ENCODE measurements at regions not wholly inside any gene's neighbourhood (a gene's known extent, or its start where the extent isn't known, plus 50 kb on each side); places are given as distances from the start of the nearest gene placed in this dataset.

DNA sequence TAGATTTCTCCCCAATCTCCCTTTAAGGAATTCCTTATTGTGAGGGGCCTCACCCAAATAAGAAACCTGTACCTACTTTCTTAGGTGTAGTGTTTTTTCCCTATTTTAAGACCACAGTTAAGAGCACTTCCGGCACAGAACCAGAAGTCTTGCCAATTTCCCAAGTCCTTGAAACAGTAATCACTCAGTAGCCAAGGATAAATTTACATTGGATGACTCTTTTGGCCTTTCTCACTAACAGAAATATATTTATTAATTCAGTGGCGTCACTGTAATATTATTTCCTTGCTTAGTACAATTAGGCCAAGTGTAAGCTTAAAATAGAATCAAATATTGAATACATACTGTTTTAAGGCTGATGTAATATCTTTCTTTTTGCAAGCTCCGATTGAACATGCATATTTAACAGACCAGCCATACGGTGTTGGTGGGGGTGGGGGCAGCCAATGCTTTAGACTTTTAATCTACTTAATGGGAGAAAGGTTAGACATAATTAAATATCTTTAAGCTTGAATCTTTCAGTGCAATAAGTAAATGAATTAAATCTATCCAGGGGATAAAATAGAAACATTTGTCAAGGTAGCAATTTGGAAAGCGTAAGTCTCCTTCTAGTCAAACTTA is 50.8 kb upstream of the ITGA6 start:
- Histone ChIP-seq H4K91ac (ENCODE audit: low read depth, low read length, poor library complexity) (no peak overlapping the region), H3K14ac (ENCODE audit: low read length) (no peak overlapping the region), H3K4me1 (ENCODE audit: control insufficient read depth in 2 of 2, insufficient read depth in 1 of 2, low read depth in 1 of 2, low read length in 2 of 2) (peaks cover 13 to 16% of the 10 kb centered on the region in 2 donors), H3K4me2 (ENCODE audit: insufficient read depth, low read length, poor library complexity, severe bottlenecking) (no peak overlapping the region), H3K9me3 (replicated peaks in 1 of 2; ENCODE audit: control insufficient read depth in 2 of 2, insufficient read depth in 1 of 2, low read depth in 1 of 2, low read length in 2 of 2) (peaks cover 6 to 8% of the 10 kb centered on the region in 2 donors), H2BK12ac (ENCODE audit: low read length) (no peak overlapping the region), H2BK15ac (ENCODE audit: low read length) (no peak overlapping the region), H4K8ac (ENCODE audit: low read depth, low read length) (no peak overlapping the region), H3K23ac (ENCODE audit: low read depth, low read length, poor library complexity) (no peak overlapping the region), H2AK5ac (ENCODE audit: low read depth, low read length) (no peak overlapping the region), H3K4ac (ENCODE audit: low read length) (no peak overlapping the region), H3K36me3 (replicated peaks in 1 of 2; ENCODE audit: control insufficient read depth in 2 of 2, insufficient read depth in 2 of 2, low read length in 2 of 2) (no peaks in the 10 kb centered on the region), H2BK120ac (ENCODE audit: low read depth, low read length) (no peak overlapping the region), H3K27ac (replicated peaks; ENCODE audit: low read length) (no peak overlapping the region), H3K27me3 (ENCODE audit: control insufficient read depth in 3 of 3, insufficient read depth in 3 of 3, low read depth in 1 of 3, low read length in 3 of 3) (peaks cover 0 to 46% (median 0%) of the 10 kb centered on the region in 3 experiments), H3K18ac (ENCODE audit: low read length) (no peak overlapping the region), H3K79me1 (ENCODE audit: low read depth, low read length) (no peaks in the 10 kb centered on the region), H3K9ac (ENCODE audit: low read depth, low read length, poor library complexity) (no peak overlapping the region), H2AFZ (ENCODE audit: low read length) (no peak overlapping the region), H2BK5ac (ENCODE audit: low read length) (no peak overlapping the region), H3K4me3 (ENCODE audit: low read length in 2 of 2) (no peak overlapping the region)
- no CpG with 5 or more reads among the region's 5 CpGs for WGBS, 2 donors (ENCODE audit: extremely low coverage in 2 of 2, insufficient read length in 2 of 2, insufficient replicate concordance in 1 of 2)
- no peak for DNase-seq (ENCODE audit: low spot score)

DNA sequence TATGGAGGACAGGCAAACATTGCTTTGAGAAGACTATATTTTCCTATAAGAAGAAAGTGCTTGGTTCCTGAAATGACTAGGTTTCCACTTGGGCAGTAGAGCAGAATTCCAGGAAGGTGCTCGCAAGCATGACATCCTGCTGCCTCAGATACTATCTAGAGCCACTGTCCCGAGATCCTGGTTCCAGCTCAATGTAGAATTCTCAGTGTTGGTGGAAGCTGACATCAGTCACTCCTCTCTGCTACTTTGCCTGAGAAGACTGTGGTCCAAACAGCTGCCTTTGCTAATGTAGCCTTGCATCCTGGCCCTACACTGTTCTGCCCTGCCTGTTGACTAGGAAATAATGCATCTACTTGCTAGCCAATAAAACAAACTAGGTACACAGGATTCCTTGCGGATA is 50.0 kb upstream of the ITGA6 start:
- peaks cover 6 to 8% of the 10 kb centered on the region in 2 donors for H3K9me3 ChIP-seq (replicated peaks in 1 of 2; ENCODE audit: control insufficient read depth in 2 of 2, insufficient read depth in 1 of 2, low read depth in 1 of 2, low read length in 2 of 2)
- H2AK5ac ChIP-seq (ENCODE audit: low read depth, low read length), result no peak overlapping the region
- H4K91ac ChIP-seq (ENCODE audit: low read depth, low read length, poor library complexity), result no peak overlapping the region
- no peak overlapping the region for H3K9ac ChIP-seq (ENCODE audit: low read depth, low read length, poor library complexity)
- H2BK5ac ChIP-seq (ENCODE audit: low read length), result no peak overlapping the region
- no peak overlapping the region for H3K27ac ChIP-seq (replicated peaks; ENCODE audit: low read length)
- peaks cover 0 to 46% (median 0%) of the 10 kb centered on the region in 3 experiments for H3K27me3 ChIP-seq (ENCODE audit: control insufficient read depth in 3 of 3, insufficient read depth in 3 of 3, low read depth in 1 of 3, low read length in 3 of 3)
- DNase-seq (ENCODE audit: low spot score), result no peak
- no peak overlapping the region for H4K8ac ChIP-seq (ENCODE audit: low read depth, low read length)
- H3K4ac ChIP-seq (ENCODE audit: low read length), result no peak overlapping the region
- H3K36me3 ChIP-seq (replicated peaks in 1 of 2; ENCODE audit: control insufficient read depth in 2 of 2, insufficient read depth in 2 of 2, low read length in 2 of 2), result no peaks in the 10 kb centered on the region
- H3K4me3 ChIP-seq (ENCODE audit: low read length in 2 of 2), result no peak overlapping the region
- WGBS, 2 donors (ENCODE audit: extremely low coverage in 2 of 2, insufficient read length in 2 of 2, insufficient replicate concordance in 1 of 2), result no CpG with 5 or more reads among the region's 3 CpGs
- peaks cover 13 to 17% of the 10 kb centered on the region in 2 donors for H3K4me1 ChIP-seq (ENCODE audit: control insufficient read depth in 2 of 2, insufficient read depth in 1 of 2, low read depth in 1 of 2, low read length in 2 of 2)
- no peak overlapping the region for H2BK12ac ChIP-seq (ENCODE audit: low read length)
- no peak overlapping the region for H3K23ac ChIP-seq (ENCODE audit: low read depth, low read length, poor library complexity)
- H3K79me1 ChIP-seq (ENCODE audit: low read depth, low read length), result no peaks in the 10 kb centered on the region
- no peak overlapping the region for H3K4me2 ChIP-seq (ENCODE audit: insufficient read depth, low read length, poor library complexity, severe bottlenecking)
- no peak overlapping the region for H3K14ac ChIP-seq (ENCODE audit: low read length)
- no peak overlapping the region for H3K18ac ChIP-seq (ENCODE audit: low read length)
- no peak overlapping the region for H2BK120ac ChIP-seq (ENCODE audit: low read depth, low read length)
- no peak overlapping the region for H2BK15ac ChIP-seq (ENCODE audit: low read length)
- H2AFZ ChIP-seq (ENCODE audit: low read length), result no peak overlapping the region
